ENCODE measurements at regions not wholly inside any gene's neighbourhood (a gene's known extent, or its start where the extent isn't known, plus 50 kb on each side); places are given as distances from the start of the nearest gene placed in this dataset.

- H3K9me3 Mint-ChIP-seq = peaks cover 5% of the 10 kb centered on the region
- intact Hi-C loops (cut with DNase I, micrococcal nuclease) = no loop called here
- no peak overlapping the region for H3K4me3 Mint-ChIP-seq
- TF ChIP-seq CTCF (IDR thresholded peaks at IDR 0.05) = no peak
- no peak overlapping the region for H3K27ac Mint-ChIP-seq
- ChIA-PET CTCF (no interaction called here), POLR2A (interaction anchor here (0.7 kb wide), 1 partner anchor 964 kb away, joined by 3 read pairs; no protein-coding TSS in a partner anchor)
- ATAC-seq (ENCODE audit: poor library complexity) (no peak), DNase-seq (no peak)
- Histone ChIP-seq H3K4me3 (ENCODE audit: low read length) (no peak overlapping the region), H3K27me3 (ENCODE audit: control insufficient read depth in 1 of 2, insufficient read depth in 2 of 2, low read length in 2 of 2) (no peaks in the 10 kb centered on the region), H3K27ac (ENCODE audit: low read depth in 1 of 2, low read length in 2 of 2) (no peak overlapping the region), H3K36me3 (ENCODE audit: insufficient read depth, low read length) (no peaks in the 10 kb centered on the region), H3K4me1 (ENCODE audit: insufficient read depth, low read length) (no peaks in the 10 kb centered on the region), H3K9me3 (ENCODE audit: control insufficient read depth in 1 of 2, insufficient read depth in 1 of 2, low read length in 2 of 2) (no peaks in the 10 kb centered on the region)
- no peaks in the 10 kb centered on the region for H3K4me1 Mint-ChIP-seq (ENCODE audit: low read depth)
- no peaks in the 10 kb centered on the region for H3K27me3 Mint-ChIP-seq
- H3K36me3 Mint-ChIP-seq (ENCODE audit: low read depth) = no peaks in the 10 kb centered on the region
Observed at GRCh38 chr11:109704432-109704831, 282.4 kb downstream of the C11orf87 start.

GRCh38 chr11:109706945-109707344 is 285.0 kb downstream of the C11orf87 start:
- no peaks in the 10 kb centered on the region for H3K36me3 Mint-ChIP-seq (ENCODE audit: low read depth)
- no peaks in the 10 kb centered on the region for H3K27me3 Mint-ChIP-seq
- no peak for TF ChIP-seq CTCF (IDR thresholded peaks at IDR 0.05)
- H3K36me3 ChIP-seq (ENCODE audit: insufficient read depth, low read length) = no peaks in the 10 kb centered on the region
- ATAC-seq (ENCODE audit: poor library complexity) (no peak), DNase-seq (no peak)
- CTCF ChIA-PET = no interaction called here
- intact Hi-C loops (cut with DNase I, micrococcal nuclease) = no loop called here
- no peaks in the 10 kb centered on the region for H3K9me3 ChIP-seq (ENCODE audit: control insufficient read depth in 1 of 2, insufficient read depth in 1 of 2, low read length in 2 of 2)
- H3K27me3 ChIP-seq (ENCODE audit: control insufficient read depth in 1 of 2, insufficient read depth in 2 of 2, low read length in 2 of 2) = no peaks in the 10 kb centered on the region
- no peak overlapping the region for H3K4me3 ChIP-seq (ENCODE audit: low read length)
- H3K4me1 Mint-ChIP-seq (ENCODE audit: low read depth) = no peaks in the 10 kb centered on the region
- no peak overlapping the region for H3K27ac ChIP-seq (ENCODE audit: low read depth in 1 of 2, low read length in 2 of 2)
- H3K4me1 ChIP-seq (ENCODE audit: insufficient read depth, low read length) = no peaks in the 10 kb centered on the region
- H3K9me3 Mint-ChIP-seq = no peaks in the 10 kb centered on the region
- H3K27ac Mint-ChIP-seq = no peak overlapping the region
- POLR2A ChIA-PET = no interaction called here
- no peak overlapping the region for H3K4me3 Mint-ChIP-seq

GRCh38 chr11:109707411-109707810 is 285.4 kb downstream of the C11orf87 start:
- Histone ChIP-seq H3K4me3 (ENCODE audit: low read length) (no peak overlapping the region), H3K4me1 (ENCODE audit: insufficient read depth, low read length) (no peaks in the 10 kb centered on the region), H3K27me3 (ENCODE audit: control insufficient read depth in 1 of 2, insufficient read depth in 2 of 2, low read length in 2 of 2) (no peaks in the 10 kb centered on the region), H3K36me3 (ENCODE audit: insufficient read depth, low read length) (no peaks in the 10 kb centered on the region), H3K27ac (ENCODE audit: low read depth in 1 of 2, low read length in 2 of 2) (no peak overlapping the region), H3K9me3 (ENCODE audit: control insufficient read depth in 1 of 2, insufficient read depth in 1 of 2, low read length in 2 of 2) (no peaks in the 10 kb centered on the region)
- DNase-seq (no peak), ATAC-seq (ENCODE audit: poor library complexity) (no peak)
- Mint-ChIP-seq H3K27ac (no peak overlapping the region), H3K9me3 (no peaks in the 10 kb centered on the region), H3K4me1 (ENCODE audit: low read depth) (no peaks in the 10 kb centered on the region), H3K4me3 (no peak overlapping the region), H3K27me3 (no peaks in the 10 kb centered on the region), H3K36me3 (ENCODE audit: low read depth) (no peaks in the 10 kb centered on the region)
- TF ChIP-seq CTCF (IDR thresholded peaks at IDR 0.05) = no peak
- intact Hi-C loops (cut with DNase I, micrococcal nuclease) = no loop called here
- ChIA-PET POLR2A (no interaction called here), CTCF (no interaction called here)
